Omental fat pad (tissue), 3 donors: ENCODE measurements at regions not wholly inside any gene's neighbourhood (a gene's known extent, or its start where the extent isn't known, plus 50 kb on each side); places are given as distances from the start of the nearest gene placed in this dataset.
A peak's percentile ranks its signal among the peaks of the same experiment; 100 is the strongest.

Source experiments
- ATAC-seq: fragments of 150-250 bp; one replicate; pipeline ENCODE4 v1.9.1; 2016; ENCODE audit warnings: mild to moderate bottlenecking, moderate library complexity; ENCODE audit not compliant: low FRiP score
- DNase-seq: peaks from one replicate; pipeline ENCODE4 v3.0.0-alpha.2; 2019; ENCODE audit warnings: low spot score
- TF ChIP-seq, protein P1 (sequence below), 3 donors: fragments of 450-650 bp; IDR thresholded peaks; one replicate each; pipeline ENCODE4 v1.5.1; 2016 to 2017; ENCODE audit warnings: antibody characterized with exemption in 3 of 3, mild to moderate bottlenecking in 3 of 3, moderate library complexity in 2 of 3

DNA sequence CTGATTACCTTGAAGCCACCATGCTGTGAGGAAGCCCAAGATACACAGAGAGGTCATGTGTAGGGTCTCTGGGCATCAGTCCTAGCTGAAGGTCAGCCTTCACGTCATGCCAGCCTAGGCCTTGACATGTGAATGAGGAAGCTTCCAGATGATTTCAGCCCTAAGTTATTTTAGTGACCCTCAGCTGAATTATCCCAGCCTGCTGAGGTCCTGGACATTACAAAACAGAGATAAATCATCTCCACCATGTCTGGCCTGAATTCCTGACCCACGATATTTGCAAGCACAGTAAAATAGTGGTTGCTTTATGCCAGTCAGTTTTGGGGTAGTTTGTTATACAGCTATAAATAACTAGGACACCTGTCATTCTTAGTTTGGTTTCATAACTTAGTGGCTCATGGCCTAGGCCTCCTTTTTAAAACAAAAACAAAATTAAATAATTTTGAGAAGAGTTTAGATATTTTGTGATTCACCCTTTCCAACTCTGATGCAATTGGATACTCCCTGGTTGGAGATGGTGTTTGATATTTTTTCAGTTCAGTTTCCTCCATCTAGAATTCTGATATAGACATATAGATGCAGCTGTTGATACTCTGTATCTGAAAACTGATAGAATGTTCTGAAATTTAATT lies 571.3 kb upstream of the CLINT1 start:
- no peak for DNase-seq
- TF ChIP-seq, protein P1, sequence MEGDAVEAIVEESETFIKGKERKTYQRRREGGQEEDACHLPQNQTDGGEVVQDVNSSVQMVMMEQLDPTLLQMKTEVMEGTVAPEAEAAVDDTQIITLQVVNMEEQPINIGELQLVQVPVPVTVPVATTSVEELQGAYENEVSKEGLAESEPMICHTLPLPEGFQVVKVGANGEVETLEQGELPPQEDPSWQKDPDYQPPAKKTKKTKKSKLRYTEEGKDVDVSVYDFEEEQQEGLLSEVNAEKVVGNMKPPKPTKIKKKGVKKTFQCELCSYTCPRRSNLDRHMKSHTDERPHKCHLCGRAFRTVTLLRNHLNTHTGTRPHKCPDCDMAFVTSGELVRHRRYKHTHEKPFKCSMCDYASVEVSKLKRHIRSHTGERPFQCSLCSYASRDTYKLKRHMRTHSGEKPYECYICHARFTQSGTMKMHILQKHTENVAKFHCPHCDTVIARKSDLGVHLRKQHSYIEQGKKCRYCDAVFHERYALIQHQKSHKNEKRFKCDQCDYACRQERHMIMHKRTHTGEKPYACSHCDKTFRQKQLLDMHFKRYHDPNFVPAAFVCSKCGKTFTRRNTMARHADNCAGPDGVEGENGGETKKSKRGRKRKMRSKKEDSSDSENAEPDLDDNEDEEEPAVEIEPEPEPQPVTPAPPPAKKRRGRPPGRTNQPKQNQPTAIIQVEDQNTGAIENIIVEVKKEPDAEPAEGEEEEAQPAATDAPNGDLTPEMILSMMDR (IDR thresholded peaks at IDR 0.05), result no peak
- peak; percentile 48 for ATAC-seq

GRCh38 chr5:158429564-158429963 lies 570.6 kb upstream of the CLINT1 start:
- TF ChIP-seq, protein P1 (IDR thresholded peaks at IDR 0.05), result no peak
- DNase-seq, result no peak
- no peak for ATAC-seq

- ATAC-seq (no peak), DNase-seq (no peak)
- TF ChIP-seq, protein P1 (IDR thresholded peaks at IDR 0.05), result no peak
Observed at GRCh38 chr5:158423623-158424200, 564.8 kb upstream of the CLINT1 start.

GRCh38 chr5:158422653-158423515 lies 563.9 kb upstream of the CLINT1 start:
- DNase-seq (no peak), ATAC-seq (no peak)
- TF ChIP-seq, protein P1 (IDR thresholded peaks at IDR 0.05), result no peak

DNA sequence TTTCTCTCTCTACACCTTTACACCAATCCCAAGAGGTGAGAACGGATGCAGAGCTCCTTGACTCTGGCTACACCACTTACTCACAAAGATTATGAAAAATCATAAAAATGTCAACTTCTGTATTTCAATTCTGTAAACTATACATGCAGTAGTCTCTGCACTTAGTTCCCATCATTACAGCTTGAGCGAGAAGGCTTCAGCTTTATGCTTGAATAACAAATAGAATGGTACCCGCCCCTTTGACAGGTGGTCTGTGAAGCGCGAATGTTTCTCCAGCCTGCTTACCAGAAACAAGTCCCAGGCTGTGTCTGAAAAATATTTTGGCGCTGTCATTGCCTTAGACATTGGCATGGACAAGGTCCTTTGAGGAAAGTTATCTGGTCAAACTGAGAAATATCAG lies 562.4 kb upstream of the CLINT1 start:
- no peak for DNase-seq
- no peak for ATAC-seq
- TF ChIP-seq, protein P1 (IDR thresholded peaks at IDR 0.05), result no peak

GRCh38 chr5:158419186-158419585 lies 560.2 kb upstream of the CLINT1 start:
- TF ChIP-seq, protein P1 (IDR thresholded peaks at IDR 0.05), result no peak
- no peak for ATAC-seq
- no peak for DNase-seq
